GM13977 (cell line): ENCODE measurements at regions not wholly inside any gene's neighbourhood (a gene's known extent, or its start where the extent isn't known, plus 50 kb on each side); places are given as distances from the start of the nearest gene placed in this dataset.

Experiments used
- DNase-seq: peaks from one replicate; pipeline ENCODE4 v3.0.0; 2012; ENCODE audit warnings: low spot score
- in situ Hi-C: fragments of 300-500 bp; cut with MboI; formaldehyde crosslinking; loops from one replicate; pipeline ENCODE4 v1.12.0; 2022; ENCODE audit warnings: low sequenced_read_pairs, low pct_unique_long_range_greater_than_20kb, mixed read lengths, inconsistent platforms; ENCODE audit not compliant: unreplicated experiment
- TF ChIP-seq, protein P1 (sequence below): IDR thresholded peaks from 2 replicates; pipeline ENCODE4 v1.5.1; 2012; ENCODE audit warnings: mild to moderate bottlenecking, control low read depth; ENCODE audit not compliant: insufficient read depth; ENCODE audit errors: extremely low read depth, missing control alignments

DNA sequence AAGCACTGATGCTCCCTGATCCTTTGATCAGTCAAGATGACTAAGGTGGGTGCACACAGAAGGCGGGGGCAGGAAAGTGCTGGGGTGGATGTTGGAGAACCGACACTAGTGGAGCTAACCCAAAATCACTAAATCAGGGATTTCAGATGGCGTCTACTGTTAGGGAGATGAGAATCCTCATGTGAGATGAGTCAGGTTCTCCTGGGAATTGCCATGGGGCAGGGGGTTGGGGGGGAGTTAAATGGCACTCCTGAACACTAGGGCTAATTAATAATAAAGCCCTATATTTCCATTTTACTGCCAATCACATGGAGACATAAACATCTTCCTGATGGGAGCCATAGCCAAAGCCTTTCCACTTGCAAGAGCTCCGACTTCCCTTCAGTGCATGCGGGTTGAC lies 804.1 kb downstream of the KCNJ18 start:
- in situ Hi-C loops = no loop called here
- no peak for DNase-seq
- TF ChIP-seq, protein P1, sequence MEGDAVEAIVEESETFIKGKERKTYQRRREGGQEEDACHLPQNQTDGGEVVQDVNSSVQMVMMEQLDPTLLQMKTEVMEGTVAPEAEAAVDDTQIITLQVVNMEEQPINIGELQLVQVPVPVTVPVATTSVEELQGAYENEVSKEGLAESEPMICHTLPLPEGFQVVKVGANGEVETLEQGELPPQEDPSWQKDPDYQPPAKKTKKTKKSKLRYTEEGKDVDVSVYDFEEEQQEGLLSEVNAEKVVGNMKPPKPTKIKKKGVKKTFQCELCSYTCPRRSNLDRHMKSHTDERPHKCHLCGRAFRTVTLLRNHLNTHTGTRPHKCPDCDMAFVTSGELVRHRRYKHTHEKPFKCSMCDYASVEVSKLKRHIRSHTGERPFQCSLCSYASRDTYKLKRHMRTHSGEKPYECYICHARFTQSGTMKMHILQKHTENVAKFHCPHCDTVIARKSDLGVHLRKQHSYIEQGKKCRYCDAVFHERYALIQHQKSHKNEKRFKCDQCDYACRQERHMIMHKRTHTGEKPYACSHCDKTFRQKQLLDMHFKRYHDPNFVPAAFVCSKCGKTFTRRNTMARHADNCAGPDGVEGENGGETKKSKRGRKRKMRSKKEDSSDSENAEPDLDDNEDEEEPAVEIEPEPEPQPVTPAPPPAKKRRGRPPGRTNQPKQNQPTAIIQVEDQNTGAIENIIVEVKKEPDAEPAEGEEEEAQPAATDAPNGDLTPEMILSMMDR = no peak

DNA sequence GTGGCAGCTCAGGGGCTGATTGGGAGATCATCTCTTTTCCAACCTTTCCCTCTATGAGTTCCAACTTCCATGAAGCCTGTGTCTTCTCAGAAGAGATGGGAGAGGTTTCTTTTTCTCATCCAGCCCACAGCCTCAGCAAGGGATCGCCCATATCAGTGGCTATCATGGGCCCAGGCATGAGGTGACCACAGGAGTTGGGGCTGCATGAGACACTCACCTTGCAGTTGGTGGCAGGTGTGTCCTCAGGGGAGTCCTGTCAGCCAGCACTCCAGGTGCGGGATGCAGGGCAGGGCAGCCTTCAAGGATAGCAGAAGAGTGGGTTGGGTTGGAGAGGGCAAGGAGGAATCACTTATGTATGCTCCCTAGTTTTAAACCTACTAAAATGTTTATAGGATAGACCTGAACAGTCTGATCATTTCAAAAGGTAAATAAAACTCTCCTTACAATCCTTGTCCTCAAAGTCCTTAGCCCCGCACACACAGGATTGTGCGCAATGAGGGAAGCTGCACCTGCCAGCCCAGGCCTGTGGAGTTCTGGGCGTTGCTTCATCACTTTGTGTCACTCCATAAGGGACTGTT lies 811.1 kb downstream of the KCNJ18 start:
- DNase-seq = no peak
- in situ Hi-C loops = no loop called here
- TF ChIP-seq, protein P1 = no peak

DNA sequence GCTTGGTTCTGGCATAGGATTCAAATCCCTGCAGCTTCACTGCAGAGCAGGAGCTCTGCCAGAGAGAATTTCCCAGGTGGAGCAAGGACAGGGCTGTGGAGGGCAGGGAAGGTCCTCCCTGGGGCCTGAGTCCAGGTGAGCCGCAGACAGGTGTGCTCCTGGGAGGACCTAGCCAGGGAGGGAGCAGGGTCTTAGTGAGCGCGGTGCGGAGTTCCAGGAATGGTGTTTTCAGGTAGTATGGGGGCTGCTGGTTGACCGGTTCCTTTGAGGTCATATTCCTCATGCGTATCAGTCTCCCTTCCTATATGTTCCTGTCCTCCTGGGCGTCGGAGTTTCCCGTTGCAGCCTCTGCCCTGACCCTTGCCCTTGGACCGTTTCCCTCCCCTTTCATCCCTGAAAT lies 813.3 kb downstream of the KCNJ18 start:
- no peak for DNase-seq
- TF ChIP-seq, protein P1 = no peak
- in situ Hi-C loops = no loop called here

DNA sequence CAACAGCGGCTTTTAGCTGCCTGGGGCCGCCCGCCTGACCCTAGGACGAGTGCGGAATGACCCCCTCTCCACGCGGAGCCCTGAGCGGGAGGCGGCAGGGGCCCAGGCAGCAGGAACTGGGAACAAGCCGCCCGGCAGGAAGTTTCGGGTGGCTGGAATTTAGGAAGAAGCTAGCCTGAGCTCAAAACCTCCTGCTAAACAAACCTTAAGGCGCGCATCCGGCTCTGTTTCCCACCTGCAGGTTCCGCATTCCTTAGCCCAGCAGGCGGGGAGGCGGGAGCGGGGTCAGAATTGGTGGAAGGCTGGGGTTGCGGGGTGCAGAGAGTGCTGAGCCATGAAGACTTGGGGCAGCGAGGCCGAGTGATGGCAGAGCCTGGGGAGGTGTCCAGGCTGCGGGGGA lies 813.9 kb downstream of the KCNJ18 start:
- DNase-seq = no peak
- TF ChIP-seq, protein P1 = no peak
- in situ Hi-C loops = no loop called here

DNA sequence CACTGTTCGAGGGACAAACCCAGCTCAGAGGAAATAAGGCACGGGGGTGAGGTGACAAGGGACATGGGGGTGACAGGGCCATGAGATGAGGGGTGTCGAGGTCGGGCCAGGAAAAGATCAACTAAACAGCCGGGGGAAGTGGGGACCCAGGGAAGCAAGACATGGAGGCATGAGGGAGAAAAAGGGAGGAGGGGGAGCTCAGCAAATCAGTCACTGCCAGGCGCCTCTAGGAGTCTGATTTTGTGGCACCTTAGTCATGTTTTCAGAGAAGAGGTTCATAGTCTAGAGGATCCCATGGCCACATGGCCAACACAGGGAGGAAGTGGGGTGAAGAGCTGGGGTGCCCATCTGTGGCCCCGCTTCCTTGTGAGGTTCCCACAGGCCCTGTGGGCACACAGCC lies 814.5 kb downstream of the KCNJ18 start:
- in situ Hi-C loops = no loop called here
- DNase-seq = no peak
- TF ChIP-seq, protein P1 = no peak

DNA sequence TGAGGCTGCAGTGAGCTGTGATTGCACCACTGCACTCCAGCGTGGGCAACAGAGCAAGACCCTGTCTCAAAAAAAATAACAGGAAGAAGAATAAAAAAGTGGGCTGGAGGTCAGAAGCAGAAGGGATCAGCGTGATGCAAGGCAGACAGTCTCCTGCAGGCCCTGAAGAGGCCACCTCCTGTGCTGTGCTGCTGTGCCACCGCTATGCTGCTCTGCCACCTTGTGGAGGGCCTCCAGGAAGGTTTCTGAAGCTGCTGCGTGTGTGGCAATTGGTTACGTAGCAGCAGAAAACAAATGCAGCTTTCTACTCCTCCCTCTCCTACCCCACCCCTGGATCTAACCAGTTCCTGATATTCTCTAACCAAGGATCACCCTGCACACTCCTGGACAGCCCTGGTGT lies 815.5 kb downstream of the KCNJ18 start:
- in situ Hi-C loops = no loop called here
- TF ChIP-seq, protein P1 = no peak
- no peak for DNase-seq

DNA sequence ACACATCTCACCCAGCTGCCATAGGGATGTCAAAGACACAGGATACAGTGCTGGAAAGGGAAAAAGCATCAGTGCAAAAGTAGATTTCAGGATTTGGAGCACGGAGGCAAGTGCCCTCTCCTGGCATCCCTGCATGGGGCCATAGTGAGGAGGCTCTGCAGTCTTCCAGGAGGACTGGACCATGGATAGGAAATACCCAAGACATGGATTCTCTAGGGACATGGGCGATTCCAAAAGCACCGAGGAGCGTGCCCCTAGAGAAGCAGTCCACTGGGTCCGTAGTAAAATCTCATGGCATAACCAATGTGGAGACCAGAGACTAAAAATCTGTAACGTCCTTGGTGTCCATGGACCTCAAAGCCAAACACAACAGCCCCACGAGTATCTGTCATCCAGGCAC lies 818.2 kb downstream of the KCNJ18 start:
- TF ChIP-seq, protein P1 = no peak
- in situ Hi-C loops = no loop called here
- no peak for DNase-seq
